DLD1 (cell line): ENCODE measurements at regions not wholly inside any gene's neighbourhood (a gene's known extent, or its start where the extent isn't known, plus 50 kb on each side); places are given as distances from the start of the nearest gene placed in this dataset.
"Not testable (repeated sequence)": the region's sequence is repeated elsewhere in the genome, so short reads cannot be mapped to it uniquely, and the experiment has no call there.

Experiments
- in situ Hi-C: cut with HindIII; loops from 2 replicates; pipeline ENCODE4 v1.10.0; 2017; ENCODE audit warnings: low sequenced_read_pairs

DNA sequence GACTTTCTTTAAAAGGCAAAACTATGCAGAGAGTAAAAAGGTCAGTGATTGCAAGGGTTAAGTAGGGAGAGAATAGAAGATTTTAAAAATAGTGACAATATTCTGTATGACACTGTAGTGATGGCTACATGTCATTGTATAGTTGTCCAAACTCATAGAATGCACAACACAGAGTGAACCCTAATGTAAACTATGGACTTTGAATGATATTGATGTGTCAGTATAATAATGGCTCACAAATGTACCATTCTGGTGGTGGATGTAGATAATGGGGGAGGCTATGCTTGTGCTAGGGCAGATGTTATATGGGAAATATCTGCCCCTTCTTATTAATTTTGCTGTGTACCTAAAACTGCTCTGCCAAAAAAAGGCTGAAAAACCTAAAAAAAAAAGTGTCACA lies 468.9 kb downstream of the KIF4B start:
- in situ Hi-C loops: no loop called here

DNA sequence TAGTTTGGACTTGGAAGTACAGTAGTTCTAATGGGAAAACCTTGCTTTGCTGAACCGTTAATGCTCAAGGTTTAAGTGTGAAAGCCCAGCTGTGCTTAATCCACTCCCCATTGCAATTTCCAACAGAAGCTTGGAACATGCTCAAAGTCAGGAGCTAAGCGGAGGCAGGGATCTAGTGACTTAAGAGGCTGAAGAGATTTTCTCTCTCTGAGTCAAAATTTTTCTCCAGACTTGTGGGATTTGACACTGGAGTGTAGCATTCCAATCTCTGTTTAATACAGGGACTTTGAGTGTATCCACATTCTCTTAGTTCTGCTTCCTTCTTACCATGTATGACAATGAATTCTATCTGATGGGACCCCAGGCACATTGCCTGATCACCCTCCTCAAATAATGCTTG lies 471.8 kb downstream of the KIF4B start:
- in situ Hi-C loops: no loop called here

DNA sequence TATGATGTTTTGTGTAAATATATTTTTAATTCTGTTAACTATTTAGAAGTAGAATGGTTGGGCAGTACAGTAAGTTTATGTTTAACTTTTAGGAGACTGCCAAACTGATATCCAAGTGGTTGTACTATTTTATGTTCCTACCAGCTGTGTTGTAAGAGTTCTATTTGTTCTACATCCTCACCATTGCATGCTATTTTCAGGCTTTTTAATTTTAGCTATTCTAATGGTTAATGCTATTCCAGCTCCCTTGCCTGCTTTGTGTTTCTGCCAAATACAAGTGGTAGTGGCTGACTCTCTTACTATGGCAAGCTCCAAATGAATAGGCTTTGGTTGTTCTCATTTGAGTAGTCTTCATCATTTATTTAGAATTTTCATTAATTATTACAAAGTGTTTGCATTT lies 476.4 kb downstream of the KIF4B start:
- in situ Hi-C loops: no loop called here

DNA sequence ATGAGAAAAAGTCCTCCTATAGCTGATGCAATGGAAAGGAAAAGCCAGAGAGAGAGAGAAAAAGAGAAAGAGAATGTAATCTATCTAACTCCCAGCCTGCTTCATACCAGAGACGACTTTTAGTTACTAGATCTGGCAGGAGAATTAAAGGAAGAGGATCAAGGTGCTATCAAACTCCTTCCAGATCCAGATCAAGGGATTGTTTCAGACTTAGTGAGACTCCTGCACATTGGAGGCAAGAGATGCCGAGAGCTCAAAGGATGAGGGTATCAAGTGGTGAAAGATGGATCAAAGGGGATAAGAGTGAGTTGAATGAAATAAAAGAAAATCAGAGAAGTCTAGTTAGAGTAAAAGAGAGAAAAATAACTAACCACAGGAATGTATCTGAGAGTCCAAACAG lies 478.6 kb downstream of the KIF4B start:
- in situ Hi-C loops: no loop called here

DNA sequence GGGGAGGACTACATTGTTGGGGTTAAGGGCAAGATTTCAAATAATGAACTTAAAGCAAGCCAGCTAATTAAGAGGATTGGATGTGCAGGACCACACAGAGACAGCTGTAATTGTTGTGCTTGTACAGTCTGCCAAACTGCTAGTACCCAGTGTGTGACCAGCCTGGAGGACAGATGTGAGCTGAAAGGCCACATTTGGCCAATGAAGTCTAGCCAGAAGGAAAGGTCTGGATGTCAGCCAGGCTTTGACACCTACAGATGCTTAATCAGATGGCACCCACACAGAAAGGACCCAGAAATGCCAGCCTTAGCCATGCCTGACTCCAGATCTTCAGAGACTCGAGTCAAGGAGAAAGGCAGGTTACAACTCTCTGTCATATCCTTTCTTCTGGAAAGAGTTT lies 491.1 kb downstream of the KIF4B start:
- in situ Hi-C loops: no loop called here

DNA sequence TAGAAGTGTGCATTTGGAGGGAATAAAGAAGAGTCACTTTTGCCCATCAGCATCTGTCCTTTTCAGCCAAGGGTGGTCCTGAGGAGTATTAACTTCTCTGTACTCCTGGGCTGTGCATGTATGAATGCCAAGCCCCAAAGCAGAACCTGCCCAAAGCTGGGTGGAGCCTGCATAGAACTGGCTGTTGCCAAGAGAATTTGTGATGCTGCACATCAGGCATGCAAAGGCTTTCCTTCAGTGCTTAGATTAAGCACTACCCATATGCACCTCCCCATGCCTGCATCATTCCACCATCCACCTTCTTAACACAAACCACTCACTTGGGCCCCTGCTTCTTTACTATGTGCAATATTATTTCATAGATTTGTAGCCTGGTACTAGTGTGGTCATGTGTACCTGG lies 493.8 kb downstream of the KIF4B start:
- in situ Hi-C loops: no loop called here

DNA sequence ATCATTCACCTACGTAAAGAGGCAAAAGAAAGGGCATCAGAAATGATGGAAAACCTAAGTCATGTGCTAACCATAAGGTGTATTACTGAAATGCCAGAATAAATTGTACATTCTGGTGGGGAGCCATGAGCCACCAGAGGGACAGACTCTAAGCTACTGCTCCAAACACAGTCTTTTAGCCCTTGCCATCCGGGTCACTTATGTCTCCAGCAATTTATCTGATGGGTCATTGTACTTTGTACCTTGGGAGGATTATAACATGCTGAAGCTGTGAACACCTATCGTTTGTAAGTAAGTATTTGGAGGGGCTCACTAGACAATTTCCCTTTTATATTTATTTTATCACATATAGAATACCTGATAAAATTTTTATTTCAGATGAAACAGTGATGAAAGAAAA lies 495.1 kb downstream of the KIF4B start:
- in situ Hi-C loops: no loop called here

DNA sequence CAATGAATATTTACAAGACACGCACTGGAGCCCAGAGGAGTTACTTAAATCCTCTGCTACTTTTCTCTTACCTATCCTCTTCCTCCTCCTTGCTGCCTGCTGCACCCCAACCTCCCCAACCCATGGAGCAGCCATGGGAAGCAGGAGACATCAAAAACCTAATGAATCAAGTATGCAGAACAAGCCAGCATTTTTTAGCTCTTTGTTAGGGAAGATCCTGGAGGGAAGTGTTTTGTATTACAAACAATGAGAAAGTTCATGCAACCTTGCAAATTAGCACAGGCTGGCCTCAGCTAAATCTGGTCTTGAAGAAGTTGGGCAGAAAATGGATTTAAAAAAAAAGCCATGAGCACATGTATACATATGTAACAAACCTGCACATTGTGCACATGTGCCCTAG lies 498.8 kb downstream of the KIF4B start:
- in situ Hi-C loops: loop anchor here (10.0 kb wide), 1 partner anchor 198 kb away; no protein-coding TSS in a partner anchor

DNA sequence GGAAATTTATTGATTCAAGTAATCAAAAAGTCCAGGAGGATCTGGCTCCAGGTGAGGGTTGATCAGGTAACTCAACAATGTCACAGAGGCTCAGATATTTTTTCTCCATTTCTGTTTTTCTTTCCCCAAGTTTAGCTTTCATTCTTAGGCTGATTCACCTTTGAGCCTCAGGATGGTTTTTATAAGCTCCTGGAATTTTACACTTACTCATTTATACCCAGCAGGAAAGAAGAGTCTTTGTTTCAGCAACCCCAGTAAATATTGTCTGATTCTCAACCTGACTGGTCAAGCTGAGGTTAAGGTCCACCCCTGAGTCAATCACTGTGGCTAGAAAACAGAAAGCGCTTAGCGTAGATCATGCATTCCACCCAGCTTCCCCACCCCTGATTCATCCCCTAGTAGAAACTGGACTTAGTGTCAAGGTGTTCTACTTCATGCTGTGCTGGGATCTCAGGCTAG lies 500.6 kb downstream of the KIF4B start:
- in situ Hi-C loops: loop anchor here (10.0 kb wide), 1 partner anchor 199 kb away; no protein-coding TSS in a partner anchor

DNA sequence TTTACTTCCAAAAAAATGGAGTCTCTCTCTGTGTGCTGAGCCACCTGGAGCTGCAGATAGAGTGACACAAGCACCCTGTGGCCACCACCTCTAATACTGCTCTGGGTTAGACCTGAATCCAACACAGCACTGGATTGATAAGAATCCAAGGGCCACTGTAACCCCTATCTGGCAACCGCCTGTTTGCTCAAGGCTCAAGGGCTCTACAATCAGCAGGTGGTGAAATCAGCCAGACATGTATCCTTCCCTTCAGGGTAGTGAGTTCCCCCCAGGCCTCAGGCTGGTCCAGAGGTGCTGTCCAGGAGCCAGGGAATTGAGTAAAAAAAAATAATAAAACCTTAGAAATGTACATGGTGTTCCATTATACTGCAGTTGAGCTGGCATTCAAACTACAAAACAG lies 509.0 kb downstream of the KIF4B start:
- in situ Hi-C loops: no loop called here

DNA sequence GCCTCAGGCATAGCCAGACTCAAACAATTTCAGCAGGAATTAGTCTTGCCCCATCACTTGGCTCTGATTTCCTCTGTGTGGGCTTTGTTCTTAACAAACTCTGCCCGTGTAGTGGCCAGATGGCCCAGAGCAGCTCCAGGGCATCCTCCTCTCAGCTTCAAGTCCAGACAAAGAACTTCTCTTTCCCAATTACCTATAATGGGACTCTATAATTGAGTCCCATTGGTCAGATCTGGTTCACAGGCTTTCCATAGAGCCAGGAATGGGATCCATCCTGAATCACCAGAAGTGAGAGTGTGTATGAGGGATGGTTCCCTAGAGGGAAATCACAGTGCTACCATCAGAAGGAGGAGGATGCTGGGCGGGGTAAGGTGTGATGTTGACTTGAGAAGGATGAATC lies 515.8 kb downstream of the KIF4B start:
- in situ Hi-C loops: no loop called here

DNA sequence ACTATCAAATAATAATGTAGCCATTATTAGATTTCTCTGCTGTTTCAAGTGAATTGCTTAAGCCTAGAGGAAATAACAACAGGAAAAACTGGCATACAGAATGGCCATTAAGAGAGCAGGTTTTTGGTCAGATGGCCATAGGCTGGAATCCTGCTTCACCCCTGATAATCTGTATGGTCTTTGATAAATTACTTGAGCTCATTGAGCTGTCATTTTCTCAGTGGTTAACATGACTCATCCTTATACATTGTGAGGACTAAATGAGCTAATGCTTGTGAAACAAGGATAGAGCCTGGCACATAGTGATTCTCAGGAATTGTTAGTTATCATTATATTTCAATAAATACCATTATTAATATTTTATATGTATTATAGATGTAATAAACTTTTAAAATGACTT lies 516.5 kb downstream of the KIF4B start:
- in situ Hi-C loops: no loop called here

DNA sequence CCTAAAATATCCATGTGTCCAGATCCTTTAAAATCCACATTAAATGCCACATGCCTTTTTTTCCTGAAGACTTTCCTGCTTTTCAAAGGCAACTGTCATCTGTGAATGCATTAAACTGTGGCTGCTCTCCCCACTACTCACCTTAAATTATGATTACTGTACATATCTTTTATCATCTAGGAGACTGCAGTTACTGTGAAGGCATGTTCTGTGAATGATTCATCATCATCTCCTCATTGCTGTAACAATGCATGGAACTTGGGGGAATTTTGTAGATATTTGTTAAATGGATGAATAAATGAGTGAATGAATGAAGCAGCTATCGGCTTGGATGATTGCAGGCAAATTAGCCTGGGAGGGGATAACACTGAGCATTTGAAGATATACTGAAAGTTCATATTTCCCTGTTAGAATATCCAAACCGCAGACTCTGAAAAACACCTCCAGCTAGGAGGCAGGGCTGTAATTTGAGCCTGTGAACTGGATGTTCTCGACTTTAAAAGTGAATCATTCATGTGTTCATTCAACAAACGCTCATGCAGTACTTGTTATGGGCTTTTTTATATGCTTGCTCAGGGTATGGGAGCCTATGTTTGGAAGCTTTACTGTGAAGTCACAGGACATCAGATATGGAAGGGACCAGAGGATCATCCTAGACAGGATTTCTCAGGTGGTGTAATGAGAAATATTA lies 519.2 kb downstream of the KIF4B start:
- in situ Hi-C loops: no loop called here

DNA sequence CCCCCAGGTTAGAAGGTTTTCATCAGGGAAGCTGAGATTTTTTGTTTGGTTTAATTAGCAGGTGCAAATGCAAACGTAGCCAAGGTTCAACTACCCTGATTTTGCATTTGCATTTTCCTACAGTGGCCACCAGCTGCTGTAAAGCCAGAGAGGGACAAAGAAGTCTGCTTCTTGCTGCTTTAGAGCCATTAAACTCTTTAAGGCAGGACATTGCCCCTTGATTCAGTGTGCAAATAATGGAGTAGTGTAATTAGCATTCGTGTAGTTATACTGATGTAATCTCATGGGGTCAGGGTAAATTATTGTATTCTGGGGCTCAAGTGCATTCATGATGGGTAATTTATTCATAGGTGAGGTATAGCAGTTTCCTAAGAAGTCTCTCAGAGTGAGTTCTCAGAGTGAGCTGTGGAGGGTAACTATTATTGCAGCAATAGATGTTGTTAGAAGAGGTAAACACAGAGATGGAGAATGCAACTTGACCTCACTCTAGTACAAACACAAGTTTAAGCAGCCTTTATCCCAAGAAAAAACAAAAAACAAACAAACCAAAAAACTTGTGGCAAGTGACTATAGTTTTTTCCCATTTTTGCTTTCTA lies 526.5 kb downstream of the KIF4B start:
- in situ Hi-C loops: no loop called here

DNA sequence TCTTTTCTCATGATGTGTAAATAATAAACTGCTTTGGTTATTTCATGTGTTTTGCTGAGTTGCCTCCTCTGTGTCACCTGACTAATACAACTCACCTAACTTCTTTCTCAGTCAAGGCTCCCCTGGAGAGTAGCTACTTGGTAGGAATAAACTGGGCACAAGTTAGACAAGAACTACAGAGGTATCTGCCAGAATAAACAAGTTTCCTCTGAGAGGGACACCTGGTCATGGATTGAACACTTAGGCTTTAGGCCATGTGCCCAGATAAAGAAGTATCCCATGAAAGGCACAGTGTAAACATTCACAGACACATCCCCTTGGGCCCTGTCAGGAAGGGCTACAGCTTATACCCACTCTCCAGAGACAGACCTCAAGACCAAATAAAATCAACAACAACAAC lies 532.5 kb downstream of the KIF4B start:
- in situ Hi-C loops: no loop called here

DNA sequence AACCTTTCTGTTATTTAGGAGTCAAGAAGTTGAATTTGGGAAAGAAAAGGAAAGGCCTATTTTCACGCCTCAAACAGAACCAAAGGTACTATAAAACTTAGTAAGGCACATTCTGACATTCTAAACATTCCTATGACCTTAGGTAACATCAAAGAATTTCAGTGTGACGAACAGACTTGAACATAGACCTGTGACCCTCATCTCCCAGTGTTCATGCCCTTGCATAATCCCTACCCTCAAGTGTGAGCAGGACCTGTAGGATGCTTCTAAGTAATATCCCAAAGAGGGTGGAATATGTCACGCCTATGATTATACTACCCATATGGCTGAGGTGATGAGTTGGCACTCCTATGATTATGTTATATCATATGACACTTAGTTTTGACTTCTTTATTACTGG lies 540.9 kb downstream of the KIF4B start:
- in situ Hi-C loops: no loop called here

DNA sequence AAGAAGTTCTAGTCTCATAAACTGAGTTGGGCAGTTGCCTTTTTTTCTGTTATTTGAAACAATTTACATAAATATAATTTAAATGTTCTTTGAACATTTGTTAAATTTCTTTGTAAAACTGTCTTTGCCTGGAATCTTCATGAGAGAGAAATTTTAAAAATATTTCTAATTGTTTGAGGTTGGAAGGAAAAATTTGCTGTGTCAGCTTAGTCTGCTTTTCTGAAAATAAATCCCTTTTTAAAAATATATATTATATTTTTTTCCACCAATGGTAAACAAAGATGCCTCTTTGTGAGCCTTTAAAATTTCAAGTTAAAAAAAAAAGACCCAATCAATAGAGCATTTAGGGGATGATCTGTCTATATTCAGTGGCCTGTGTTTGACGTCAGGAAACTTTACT lies 542.7 kb downstream of the KIF4B start:
- in situ Hi-C loops: no loop called here

DNA sequence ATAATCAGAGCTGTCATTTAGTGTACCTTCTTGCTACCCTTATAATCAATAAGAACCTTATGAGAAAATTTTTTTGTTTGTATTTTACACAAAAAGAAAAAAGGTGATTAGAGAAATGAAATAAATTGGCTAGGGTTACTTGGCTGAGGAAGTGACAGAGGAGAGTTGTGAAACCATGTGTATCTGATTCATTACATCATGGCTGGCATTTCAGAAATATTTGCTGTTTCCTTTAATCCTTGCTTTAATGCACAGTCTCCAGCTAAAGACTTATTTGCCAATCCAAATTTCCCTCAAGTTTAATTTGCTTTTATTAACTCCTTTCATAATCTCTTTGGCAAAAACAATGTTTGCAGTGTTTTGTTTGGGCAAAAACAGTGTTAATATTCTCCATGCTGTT lies 543.1 kb downstream of the KIF4B start:
- in situ Hi-C loops: no loop called here

DNA sequence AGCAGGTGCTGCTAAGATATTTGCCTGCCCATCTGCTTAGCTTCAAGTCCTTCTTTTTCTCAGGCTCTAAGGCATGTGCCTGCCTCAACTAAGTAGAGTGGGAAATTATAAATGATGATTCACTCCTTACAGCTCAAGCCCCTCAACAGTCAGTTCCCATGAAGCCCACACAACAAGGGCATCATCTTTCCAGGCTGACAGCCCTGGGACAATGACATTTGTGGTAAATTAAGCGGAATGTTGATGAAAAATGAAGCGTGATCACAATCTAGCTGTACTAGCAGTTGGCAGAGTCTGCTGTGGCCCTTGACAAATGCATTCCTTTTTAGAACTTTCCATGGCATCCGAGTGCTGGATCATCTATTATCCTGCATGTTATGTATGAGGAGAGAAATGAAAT lies 548.6 kb downstream of the KIF4B start:
- in situ Hi-C loops: no loop called here

DNA sequence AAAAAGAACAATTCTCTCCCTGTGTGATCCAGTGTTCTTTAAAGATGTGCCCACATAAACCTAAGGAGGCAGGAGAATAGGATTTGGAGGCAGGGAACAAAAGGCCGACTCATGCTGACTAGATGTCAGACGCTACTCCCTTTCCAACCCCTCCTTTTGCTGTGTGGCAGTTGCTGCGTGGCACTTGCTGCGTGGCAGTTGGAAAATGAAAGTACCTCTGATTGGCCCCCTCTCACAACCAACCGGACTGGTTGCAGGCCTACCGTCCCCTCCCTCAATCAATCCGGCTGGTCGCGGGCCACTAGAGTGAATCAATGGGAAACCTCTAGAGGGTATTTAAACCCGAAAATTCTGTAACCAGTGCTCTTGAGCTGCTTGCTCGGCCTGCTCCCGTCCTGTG lies 551.0 kb downstream of the KIF4B start:
- in situ Hi-C loops: no loop called here

DNA sequence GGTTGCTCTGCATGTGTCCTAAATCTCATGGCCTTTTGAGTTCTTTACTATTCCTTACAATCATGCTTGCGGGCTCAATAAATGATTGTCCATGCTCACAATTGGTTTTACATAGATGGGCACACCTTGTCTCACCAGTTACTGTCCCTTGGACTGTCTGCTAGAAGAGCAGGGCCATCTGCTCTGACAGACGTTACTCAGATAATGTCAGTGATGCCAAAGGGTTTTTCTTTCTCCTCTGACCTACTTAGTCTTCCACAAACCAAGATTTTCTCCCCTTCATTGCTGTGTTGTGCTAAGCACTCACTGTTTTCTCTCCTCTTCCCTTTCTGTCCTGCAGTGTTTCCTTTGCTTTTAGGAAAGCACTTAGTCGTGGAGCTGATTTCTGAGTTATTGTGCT lies 562.3 kb downstream of the KIF4B start:
- in situ Hi-C loops: no loop called here

DNA sequence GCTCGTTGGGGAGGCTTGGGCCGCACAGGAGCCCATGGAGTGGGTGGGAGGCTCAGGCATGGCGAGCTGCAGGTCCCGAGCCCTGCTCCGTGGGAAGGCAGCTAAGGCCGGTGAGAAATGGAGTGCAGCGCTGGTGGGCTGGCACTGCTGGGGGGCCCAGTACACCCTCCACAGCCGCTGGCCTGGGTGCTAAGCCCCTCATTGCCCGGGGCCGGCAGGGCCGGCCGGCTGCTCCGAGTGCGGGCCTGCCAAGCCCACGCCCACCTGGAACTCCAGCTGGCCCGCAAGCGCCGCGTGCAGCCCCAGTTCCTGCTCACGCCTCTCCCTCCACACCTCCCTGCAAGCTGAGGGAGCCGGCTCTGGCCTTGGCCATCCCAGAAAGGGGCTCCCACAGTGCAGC lies 573.3 kb downstream of the KIF4B start:
- in situ Hi-C loops: not testable (repeated sequence)

DNA sequence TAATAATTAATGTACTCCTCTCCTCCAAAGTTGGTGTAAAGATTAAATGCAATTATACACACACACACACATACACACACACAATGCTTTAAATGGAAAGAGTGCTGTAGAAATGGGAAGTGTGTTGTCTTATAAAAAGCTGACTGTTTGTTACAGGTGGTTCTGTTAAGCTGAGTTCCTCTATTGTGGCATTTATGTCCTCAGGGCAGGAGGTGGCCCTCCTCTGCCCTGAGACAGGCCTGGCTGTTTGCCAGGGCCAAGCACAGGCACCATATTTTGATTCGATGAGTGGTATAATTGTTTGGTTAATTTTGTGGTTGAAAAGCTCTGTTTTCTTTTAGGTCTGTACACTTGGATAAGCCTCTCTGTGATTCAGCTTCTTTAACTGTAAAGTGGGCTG lies 573.9 kb downstream of the KIF4B start:
- in situ Hi-C loops: no loop called here
